HUDEP-2 (cell line): ENCODE measurements at regions not wholly inside any gene's neighbourhood (a gene's known extent, or its start where the extent isn't known, plus 50 kb on each side); places are given as distances from the start of the nearest gene placed in this dataset.
"Not testable (repeated sequence)": the region's sequence is repeated elsewhere in the genome, so short reads cannot be mapped to it uniquely, and the experiment has no call there.

Source experiments
- DNase-seq, 76 experiments: peaks; one replicate each; lab custom pipeline; 2025; ENCODE audit not compliant: unreplicated experiment in 76 of 76; lab: John Stamatoyannopoulos, UW

DNA sequence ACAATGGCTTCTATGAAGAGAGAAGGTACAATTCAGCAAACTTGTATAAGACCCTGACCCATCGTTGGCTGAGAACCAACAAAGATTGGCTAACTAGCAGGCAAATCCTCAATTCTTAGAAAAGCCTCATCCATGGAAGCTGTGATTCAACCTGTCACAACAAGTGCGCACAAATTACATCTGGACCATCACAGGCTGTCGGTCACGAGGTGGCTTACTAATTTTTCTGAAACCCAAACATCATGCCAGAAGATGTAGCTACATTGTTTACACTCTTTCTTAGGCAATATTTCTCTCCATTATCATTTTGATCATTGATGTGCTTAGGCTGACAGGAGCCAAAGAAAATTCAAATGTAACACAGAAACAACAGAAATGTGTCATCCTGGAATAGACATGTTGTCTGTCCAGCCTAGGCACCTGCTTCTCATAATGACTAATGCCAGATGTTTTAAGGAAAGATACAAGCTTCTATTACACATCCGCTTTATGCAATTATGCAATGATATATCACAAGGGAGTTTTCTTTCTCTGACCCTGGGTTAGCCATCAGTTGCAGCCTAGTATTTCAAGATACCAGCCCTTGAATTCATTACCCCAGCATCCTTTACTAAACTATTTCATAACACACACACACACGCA is 92.9 kb upstream of the DIO2 start:
- no peak for DNase-seq

DNA sequence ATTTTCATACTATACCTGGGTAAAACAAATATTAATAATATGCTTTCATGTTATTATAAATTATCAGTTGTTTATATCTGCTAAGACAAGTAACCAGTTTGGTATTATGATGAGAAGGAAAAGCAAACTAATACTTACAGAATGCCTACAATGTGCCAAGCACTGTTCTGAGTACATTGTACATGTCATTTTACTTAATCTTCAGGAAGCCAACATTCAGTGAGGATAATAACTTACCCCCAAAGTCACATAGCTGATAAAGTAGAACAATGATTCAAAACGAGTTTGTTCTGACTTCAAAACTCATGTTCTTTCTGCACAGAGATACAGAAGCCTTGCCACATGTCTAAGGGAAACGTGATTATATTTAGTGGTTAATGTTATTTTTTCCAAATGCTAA is 89.0 kb upstream of the DIO2 start:
- no peak for DNase-seq

DNA sequence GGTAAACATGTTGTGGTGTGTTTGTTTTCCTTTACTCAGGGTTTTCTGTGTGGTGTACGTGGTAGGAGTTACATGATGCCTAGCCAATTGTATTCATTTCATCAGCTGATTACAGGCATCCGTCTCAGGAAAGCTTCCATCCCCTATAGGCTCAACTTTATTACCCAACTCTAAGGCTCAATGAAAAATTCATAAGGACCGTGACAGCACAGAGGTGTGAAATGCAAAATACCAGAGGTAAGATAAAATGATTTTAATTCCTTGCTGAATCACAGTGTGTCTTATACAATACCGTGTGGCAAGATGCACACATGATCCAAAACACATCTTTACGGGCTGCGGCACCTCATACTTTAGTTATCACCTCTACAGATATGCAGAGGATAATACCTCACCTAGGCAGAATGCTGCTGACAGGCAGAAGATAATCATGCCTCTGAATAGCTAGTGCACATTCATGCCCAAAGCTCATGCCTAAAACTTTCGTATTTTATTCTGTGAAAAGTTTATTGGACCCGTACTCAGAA is 87.2 kb upstream of the DIO2 start:
- DNase-seq: no peak

DNA sequence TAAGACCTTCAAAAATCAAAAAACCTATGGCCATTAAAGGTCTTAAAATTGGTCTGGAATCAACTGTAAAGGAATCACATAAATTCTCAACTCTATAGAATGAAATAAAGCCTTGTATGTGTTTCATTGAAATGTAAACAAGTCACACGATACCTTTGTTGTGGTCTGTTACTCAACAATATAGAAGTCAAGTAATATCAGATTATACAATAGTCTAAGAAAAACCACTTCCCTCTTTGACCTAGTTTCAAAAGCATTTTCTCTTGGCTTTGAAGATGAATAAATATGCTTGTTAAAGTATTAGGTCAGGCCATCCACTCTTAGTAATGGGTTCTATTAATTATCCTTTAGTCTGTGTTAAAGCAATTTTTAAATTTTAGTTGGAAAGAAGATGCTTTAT is 79.8 kb upstream of the DIO2 start:
- DNase-seq: no peak

DNA sequence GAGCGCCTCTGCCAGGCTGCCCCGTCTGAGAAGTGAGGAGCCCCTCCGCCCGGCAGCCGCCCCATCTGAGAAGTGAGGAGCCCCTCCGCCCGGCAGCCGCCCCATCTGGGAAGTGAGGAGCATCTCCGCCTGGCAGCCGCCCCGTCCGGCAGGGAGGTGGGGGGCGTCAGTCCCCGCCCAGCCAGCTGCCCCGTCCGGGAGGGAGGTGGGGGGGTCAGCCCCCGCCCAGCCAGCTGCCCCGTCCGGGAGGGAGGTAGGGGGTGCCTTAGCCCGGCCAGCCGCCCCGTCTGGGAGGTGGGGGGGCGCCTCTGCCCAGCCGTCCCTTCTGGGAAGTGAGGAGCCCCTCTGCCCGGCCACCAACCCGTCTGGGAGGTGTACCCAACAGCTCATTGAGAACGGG is 75.4 kb upstream of the DIO2 start:
- not testable (repeated sequence) for DNase-seq

DNA sequence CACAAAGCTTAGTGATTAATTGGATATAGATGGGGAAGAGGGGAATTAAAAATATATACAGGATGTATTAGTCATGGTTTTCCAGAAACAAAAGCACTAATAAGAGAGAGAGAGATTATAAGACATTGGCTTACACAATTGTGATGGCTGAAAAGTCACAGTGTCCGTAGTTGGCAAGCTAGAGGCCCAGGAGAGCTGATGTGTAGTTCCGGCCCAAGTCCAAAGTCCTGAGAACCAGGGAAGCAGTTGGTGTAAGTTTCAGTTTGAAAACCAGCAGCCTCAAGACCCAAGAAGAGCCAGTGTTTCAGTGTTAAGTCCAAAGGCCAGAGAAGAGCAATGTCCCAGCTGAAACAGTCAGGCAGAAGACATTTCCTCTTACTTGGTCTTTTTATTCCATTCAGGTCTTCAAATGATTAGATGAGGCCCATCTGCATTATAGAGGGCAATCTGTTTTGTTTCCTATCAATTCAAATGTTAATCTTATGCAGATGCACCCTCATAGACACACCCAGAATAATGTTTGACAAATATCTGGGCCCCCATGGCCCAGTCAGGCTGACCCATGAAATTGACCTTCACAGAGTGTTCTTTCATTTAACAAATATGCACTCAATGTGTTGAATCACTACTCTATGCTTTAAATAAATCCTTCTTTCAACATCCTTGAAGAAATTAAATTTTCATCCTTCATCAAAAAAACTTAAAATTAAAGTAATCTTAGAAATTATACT is 67.2 kb upstream of the DIO2 start:
- no peak for DNase-seq

DNA sequence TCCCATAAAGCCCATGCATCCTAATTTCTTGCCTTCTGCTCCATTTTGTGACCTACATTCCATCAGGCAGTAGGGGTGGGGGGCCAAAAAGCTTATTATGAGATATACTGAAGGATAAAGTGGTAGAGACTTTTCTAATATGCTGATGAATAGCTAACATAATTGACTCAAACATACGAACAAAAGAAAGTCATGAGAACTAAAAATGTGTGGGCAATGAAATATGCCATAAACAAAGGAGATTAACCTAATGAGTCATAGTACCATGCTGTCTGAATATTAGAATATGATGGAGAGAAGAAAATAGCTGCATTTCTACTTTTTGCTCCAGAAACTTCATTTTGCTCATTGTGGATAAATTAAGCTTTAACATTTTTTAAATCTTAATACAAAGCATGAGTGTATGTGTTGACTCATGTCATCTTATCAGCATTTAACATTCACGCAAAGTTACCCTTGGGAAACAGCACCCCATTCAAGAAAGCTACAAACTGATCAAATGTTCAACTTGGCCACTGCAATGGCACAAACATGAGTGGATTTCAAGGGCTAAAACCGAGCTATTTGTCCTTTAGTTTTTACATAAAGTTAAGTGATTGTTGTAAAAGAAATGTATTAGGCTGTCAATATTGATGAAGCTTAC is 64.0 kb upstream of the DIO2 start:
- DNase-seq: no peak

DNA sequence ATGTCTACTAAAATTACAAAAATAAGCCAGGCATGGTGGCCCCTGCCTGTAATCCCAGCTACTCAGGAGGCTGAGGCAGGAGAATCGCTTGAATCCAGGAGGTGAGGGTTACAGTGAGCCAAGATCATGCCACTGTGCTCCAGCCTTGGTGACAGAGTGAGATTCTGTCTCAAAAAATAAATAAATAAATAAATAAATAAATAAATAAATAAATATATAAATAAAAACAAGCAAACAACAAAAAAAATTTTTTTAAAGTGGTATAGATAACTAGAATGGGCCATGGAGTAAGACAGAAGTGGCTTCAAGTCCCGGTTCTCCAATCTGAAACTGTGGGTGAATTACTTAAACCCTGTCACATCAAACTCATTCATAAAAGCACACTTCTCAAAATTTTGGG is 63.0 kb upstream of the DIO2 start:
- not testable (repeated sequence) for DNase-seq

DNA sequence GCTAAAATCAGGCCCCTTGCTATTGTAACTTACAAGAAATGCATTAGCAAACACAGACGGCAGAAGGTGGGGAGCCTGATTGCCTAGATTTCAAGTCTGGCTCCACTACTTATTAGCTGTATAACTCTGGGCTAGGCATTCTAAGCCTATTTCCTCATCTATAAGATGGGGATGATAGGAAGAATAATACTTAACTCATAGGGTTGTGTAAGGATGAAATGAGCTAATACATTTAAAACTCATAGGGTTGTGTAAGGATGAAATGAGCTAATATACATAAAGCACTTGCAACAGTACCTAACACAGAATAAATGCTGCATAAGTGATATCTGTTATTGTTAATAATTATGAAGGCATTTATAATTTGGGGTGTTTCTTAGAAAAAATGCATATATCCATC is 60.1 kb upstream of the DIO2 start:
- DNase-seq: no peak

DNA sequence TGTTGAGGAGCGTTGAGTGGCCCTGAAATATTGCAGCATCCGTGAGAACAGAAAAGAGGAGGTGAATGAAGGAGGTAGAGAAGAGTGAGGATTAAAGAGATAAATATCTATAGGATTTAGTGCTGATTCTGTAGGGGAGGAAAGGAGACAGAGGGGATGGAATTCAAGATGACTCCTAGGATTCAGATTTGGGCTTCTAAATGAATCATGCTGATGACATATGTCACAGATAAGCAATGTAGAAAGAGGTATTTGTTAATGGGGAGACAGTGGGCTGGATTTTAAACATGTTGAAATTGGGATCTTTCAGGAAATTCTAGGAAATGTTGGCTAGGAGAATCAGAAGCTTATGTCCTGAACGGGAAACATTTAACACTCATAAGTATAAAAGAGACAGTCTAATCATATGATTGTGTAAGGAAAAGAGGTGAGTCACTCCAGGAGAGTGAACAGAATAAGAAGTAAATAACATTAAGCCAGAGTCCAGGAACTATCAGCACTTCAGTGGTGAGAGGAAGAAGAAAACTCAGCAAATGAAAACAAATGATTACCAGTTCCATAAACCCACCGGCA is 58.1 kb upstream of the DIO2 start:
- no peak for DNase-seq

DNA sequence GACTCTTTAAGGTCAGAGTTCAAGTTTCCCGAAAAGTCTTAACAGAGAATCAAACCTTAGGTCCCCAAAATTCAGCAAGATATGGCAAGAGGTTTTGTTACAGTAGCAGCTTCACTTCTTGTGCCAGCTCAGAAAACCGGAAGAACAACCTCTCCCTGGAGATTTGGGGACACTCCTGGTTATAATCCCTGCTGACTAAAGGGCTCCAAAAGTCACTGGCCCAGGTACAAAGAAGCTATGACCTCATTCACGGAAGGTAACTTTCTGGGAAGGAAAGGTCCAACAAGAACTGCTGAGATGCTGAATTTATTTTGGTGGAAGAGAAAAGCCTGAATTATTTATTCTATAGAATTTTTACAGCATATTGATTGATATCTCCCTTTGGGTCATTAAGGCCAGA is 55.6 kb upstream of the DIO2 start:
- DNase-seq: no peak

DNA sequence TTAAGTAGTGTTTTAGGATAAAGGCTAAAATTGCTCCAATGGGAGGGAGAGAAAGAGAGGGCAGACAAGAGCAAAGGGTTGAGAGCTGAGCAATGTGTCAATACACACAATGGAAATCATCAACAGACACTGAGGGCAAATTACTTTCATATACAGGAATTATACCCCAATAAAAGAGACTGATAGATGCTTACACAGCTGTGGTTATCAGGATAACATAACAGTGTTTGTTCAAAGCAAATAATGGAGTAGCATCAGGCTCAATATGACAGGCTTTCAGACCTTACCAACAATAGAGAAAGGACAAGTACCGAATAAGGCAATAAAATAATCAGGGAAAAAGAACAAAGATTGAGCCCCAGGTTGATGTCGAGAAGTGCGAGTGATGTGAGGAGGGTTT is 53.4 kb upstream of the DIO2 start:
- no peak for DNase-seq
